Right atrium auricular region (tissue), 2 donors: ENCODE measurements at regions not wholly inside any gene's neighbourhood (a gene's known extent, or its start where the extent isn't known, plus 50 kb on each side); places are given as distances from the start of the nearest gene placed in this dataset.

Experiments
- DNase-seq: peaks from one replicate; pipeline ENCODE4 v3.0.0-alpha.2; 2019; ENCODE audit warnings: low spot score
- H3K27ac ChIP-seq, 2 donors: fragments of 200-600 bp; sonication (generic); 1 replicate in 1 of 2; 2 replicates in 1 of 2; pipeline ENCODE4 v1.5.1; 2016 to 2019
- H3K27me3 ChIP-seq, 2 donors: fragments of 200-600 bp; sonication (generic); one replicate each; pipeline versions ENCODE4 v1.5.1 to v1.6.0; 2017 to 2019
- H3K36me3 ChIP-seq: fragments of 200-600 bp; sonication (generic); one replicate; pipeline ENCODE4 v1.5.1; 2016
- H3K4me1 ChIP-seq, 2 donors: fragments of 200-600 bp; sonication (generic); one replicate each; pipeline versions ENCODE4 v1.5.1 to v1.6.0; 2017 to 2019
- H3K4me3 ChIP-seq, 2 donors: fragments of 200-600 bp; sonication (generic); 1 replicate in 1 of 2; 2 replicates in 1 of 2; pipeline ENCODE4 v1.5.1; 2017 to 2019; ENCODE audit warnings: mild to moderate bottlenecking in 1 of 2, moderate library complexity in 1 of 2
- H3K9me3 ChIP-seq, 2 donors: fragments of 200-600 bp; sonication (generic); one replicate each; pipeline ENCODE4 v1.5.1; 2019
- TF ChIP-seq, protein P1 (sequence below), 2 donors: fragments of 200-600 bp; sonication (generic); IDR thresholded peaks; one replicate each; pipeline ENCODE4 v1.5.1; 2019; ENCODE audit warnings: antibody characterized with exemption in 2 of 2

DNA sequence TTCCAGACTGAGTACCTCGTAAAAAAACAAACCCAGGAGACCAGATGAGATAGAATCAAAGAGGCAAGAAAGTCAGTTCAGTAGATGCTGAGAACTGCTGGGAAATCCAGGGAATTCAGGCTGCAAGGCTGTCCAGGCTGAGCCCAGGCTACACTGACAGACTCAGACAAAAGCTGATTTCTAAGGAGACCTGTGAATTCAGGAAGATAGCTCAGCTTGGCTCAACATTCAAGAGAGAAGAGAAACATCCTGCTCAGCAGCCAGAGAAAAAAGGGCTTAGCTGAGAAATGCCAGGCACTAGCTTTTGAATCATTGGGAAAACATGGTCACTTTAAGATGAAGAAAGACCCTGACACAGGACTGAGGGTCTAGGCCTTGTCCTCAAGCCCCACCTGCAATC lies 118.2 kb upstream of the SLC44A1 start:
- no peaks in the 10 kb centered on the region for H3K27me3 ChIP-seq
- no peak for DNase-seq
- H3K9me3 ChIP-seq = no peaks in the 10 kb centered on the region
- no peak overlapping the region for H3K4me3 ChIP-seq
- no peaks in the 10 kb centered on the region for H3K4me1 ChIP-seq
- no peak overlapping the region for H3K27ac ChIP-seq
- no peaks in the 10 kb centered on the region for H3K36me3 ChIP-seq
- TF ChIP-seq, protein P1, sequence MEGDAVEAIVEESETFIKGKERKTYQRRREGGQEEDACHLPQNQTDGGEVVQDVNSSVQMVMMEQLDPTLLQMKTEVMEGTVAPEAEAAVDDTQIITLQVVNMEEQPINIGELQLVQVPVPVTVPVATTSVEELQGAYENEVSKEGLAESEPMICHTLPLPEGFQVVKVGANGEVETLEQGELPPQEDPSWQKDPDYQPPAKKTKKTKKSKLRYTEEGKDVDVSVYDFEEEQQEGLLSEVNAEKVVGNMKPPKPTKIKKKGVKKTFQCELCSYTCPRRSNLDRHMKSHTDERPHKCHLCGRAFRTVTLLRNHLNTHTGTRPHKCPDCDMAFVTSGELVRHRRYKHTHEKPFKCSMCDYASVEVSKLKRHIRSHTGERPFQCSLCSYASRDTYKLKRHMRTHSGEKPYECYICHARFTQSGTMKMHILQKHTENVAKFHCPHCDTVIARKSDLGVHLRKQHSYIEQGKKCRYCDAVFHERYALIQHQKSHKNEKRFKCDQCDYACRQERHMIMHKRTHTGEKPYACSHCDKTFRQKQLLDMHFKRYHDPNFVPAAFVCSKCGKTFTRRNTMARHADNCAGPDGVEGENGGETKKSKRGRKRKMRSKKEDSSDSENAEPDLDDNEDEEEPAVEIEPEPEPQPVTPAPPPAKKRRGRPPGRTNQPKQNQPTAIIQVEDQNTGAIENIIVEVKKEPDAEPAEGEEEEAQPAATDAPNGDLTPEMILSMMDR (IDR thresholded peaks at IDR 0.05) = no peak

DNA sequence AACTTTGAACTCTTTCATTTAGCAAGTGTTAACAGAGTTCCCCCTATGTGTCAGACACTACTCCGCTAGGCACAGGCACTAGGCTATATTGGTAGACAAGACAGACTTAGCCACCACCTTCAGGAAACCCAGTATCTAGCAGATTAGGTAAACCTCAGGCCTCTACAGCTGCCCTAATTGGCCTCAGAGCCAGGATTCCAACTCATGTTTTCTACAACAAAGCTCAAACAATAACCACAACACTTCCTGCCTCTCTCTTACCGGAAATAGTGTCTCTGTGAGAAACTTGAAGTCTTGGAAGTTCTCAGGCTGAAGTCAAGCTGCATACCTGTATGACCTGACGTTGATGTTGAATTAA lies 116.6 kb upstream of the SLC44A1 start:
- DNase-seq = no peak
- TF ChIP-seq, protein P1 (IDR thresholded peaks at IDR 0.05) = no peak
- H3K36me3 ChIP-seq = no peaks in the 10 kb centered on the region
- H3K27ac ChIP-seq = no peak overlapping the region
- no peaks in the 10 kb centered on the region for H3K9me3 ChIP-seq
- H3K27me3 ChIP-seq = no peaks in the 10 kb centered on the region
- H3K4me3 ChIP-seq = no peak overlapping the region
- no peaks in the 10 kb centered on the region for H3K4me1 ChIP-seq

DNA sequence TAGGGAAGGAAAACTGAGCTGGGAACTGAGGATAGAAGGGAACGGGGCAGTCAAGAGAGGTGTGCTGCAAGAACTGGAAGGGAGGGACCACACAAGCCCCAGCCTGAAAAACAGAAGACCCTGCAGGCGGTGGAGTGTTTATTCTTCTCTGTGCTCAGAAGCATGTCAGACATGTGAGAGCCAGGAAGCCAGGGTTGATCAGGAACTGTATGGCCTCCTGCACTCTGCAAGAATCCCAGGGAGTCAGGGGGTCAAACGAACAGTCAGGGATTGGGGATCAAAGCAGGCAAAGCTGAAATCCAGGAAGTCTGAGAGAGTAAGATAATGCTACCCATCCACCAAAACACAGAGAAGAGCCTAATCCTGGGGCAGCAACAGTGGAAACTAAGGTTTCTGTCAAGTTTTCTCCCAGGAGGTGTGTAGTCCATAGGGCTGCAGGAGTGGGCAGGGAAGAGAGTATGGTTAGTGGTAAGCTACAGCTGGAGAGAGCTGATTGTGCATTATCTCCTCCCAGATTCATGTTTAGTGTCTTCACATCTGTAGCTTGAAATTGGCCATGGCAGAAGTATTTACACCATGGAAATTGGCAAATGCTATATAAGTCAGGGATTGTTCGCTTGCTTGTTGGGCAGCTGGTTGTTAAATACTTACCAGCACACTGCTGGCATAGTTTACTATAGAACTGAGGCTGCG lies 115.4 kb upstream of the SLC44A1 start:
- H3K4me3 ChIP-seq = no peak overlapping the region

DNA sequence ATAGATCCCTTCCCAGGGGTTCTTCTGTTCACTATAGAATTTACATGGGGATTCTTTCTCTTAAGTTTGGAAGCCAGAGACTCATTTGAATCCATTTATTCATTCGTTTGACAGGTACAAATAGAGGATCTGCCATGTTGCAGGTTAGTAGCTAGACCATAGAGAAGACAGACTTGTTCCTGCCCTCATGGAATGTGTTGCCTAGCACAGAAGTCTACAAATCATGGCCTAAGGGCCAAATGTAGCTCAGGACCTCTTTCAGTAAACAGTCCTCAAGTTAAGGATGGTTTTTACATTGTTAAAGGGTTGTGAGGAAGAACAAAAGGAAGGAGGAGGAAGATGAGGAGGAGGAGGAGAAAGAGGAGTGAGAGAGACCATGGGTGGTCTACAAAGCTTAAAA lies 114.7 kb upstream of the SLC44A1 start:
- no peaks in the 10 kb centered on the region for H3K9me3 ChIP-seq
- H3K36me3 ChIP-seq = no peaks in the 10 kb centered on the region
- no peak overlapping the region for H3K27ac ChIP-seq
- no peak for DNase-seq
- TF ChIP-seq, protein P1 (IDR thresholded peaks at IDR 0.05) = no peak
- H3K4me3 ChIP-seq = no peak overlapping the region
- no peaks in the 10 kb centered on the region for H3K27me3 ChIP-seq
- H3K4me1 ChIP-seq = no peaks in the 10 kb centered on the region

More for the DNA sequence above, 115.4 kb upstream of the SLC44A1 start:
- no peaks in the 10 kb centered on the region for H3K27me3 ChIP-seq
- TF ChIP-seq, protein P1 (IDR thresholded peaks at IDR 0.05) = no peak
- no peaks in the 10 kb centered on the region for H3K4me1 ChIP-seq
- no peak overlapping the region for H3K27ac ChIP-seq
- DNase-seq = no peak
- no peaks in the 10 kb centered on the region for H3K36me3 ChIP-seq
- no peaks in the 10 kb centered on the region for H3K9me3 ChIP-seq

DNA sequence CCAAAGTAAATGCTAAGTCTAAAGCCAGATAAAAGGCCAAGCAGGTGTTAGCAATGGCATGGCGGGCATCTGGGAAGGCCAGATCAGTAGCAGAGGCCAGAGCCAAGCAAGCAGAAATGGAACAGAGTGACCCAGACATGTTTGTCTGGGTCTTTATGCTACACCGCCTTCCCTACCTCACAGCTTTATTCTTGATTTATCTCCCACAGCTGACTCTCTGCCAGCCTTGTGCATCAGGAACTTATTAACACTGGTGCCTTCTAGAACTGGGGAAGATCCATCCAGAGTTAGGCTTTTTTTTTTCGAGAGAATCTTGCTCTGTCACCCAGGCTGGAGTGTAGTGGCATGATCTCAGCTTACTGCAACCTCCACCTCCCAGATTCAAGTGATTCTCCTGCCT lies 112.5 kb upstream of the SLC44A1 start:
- TF ChIP-seq, protein P1 (IDR thresholded peaks at IDR 0.05) = no peak
- no peak for DNase-seq
- H3K36me3 ChIP-seq = no peaks in the 10 kb centered on the region
- no peaks in the 10 kb centered on the region for H3K4me1 ChIP-seq
- no peaks in the 10 kb centered on the region for H3K9me3 ChIP-seq
- H3K27me3 ChIP-seq = no peaks in the 10 kb centered on the region
- no peak overlapping the region for H3K4me3 ChIP-seq
- no peak overlapping the region for H3K27ac ChIP-seq

DNA sequence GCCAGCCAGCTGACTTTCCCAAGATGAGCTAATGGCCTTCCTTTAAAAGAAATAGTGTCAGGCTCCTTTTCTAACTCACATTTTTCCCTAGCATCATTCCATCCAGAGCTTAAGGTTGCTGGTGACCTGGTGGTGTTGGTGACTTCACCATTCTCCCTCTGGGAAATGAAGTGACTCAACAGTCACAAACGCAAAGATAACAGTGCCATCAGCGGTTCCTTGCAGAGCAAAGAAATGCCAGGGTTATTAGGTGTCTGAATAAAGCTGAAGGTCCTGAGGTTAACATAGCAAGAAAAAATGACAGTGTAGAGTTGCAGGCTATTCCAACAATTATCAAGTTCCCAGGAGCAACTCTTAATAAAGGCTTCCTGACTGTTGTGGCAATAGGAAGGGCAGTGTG lies 111.8 kb upstream of the SLC44A1 start:
- H3K27me3 ChIP-seq = no peaks in the 10 kb centered on the region
- H3K4me1 ChIP-seq = no peaks in the 10 kb centered on the region
- DNase-seq = no peak
- no peaks in the 10 kb centered on the region for H3K36me3 ChIP-seq
- TF ChIP-seq, protein P1 (IDR thresholded peaks at IDR 0.05) = no peak
- H3K27ac ChIP-seq = no peak overlapping the region
- H3K4me3 ChIP-seq = no peak overlapping the region
- no peaks in the 10 kb centered on the region for H3K9me3 ChIP-seq
